ENCODE measurements at regions not wholly inside any gene's neighbourhood (a gene's known extent, or its start where the extent isn't known, plus 50 kb on each side); places are given as distances from the start of the nearest gene placed in this dataset.

DNA sequence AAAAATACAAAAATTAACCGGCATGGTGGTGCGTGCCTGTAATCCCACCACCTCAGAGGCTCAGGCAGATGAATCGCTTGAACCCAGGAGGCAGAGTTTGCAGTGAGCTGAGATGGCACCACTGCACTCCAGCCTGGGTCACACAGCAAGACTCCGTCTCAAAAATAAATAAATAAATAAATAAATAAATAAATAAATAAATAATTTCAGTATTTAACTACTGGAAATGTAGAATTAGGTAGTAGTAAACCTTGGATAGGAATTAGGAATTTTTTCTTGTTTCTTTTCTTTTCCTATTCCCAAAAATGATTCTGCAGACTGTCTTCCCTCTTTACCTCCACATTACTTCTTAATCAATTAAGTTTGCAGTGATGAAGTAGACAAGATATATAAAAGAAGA lies 103.2 kb downstream of the PLK2 start:
- Histone ChIP-seq H3K56ac (replicated peaks; ENCODE audit: insufficient read length, low read depth, low read length) (no peak overlapping the region), H3K79me2 (ENCODE audit: control insufficient read depth in 1 of 2, insufficient read depth in 2 of 2, low read length in 2 of 2) (no peaks in the 10 kb centered on the region), H3K9me3 (ENCODE audit: insufficient read depth in 2 of 2, low read depth in 1 of 2, low read length in 1 of 2) (no peaks in the 10 kb centered on the region), H2BK20ac (ENCODE audit: low read length) (no peak overlapping the region), H3K4me3 (ENCODE audit: extremely low read depth in 1 of 4, insufficient read depth in 2 of 4, low read depth in 3 of 4, low read length in 4 of 4) (no peak overlapping the region), H2AFZ (ENCODE audit: low read length) (no peak overlapping the region), H2BK120ac (replicated peaks; ENCODE audit: low read depth, low read length) (no peak overlapping the region), H3K14ac (ENCODE audit: insufficient read length) (no peak overlapping the region), H2BK5ac (ENCODE audit: low read depth, low read length) (no peak overlapping the region), H3K4me1 (replicated peaks in 1 of 4; ENCODE audit: control insufficient read depth in 3 of 4, insufficient read depth in 4 of 4, low read length in 3 of 4) (peaks cover 0 to 5% (median 2%) of the 10 kb centered on the region in 4 experiments; a peak in 2 of 7 replicates), H4K5ac (ENCODE audit: insufficient read length, low read depth, low read length) (no peak overlapping the region), H3K4ac (replicated peaks; ENCODE audit: insufficient read length, low read depth, low read length) (no peak overlapping the region), H3K36me3 (ENCODE audit: control insufficient read depth in 2 of 4, insufficient read depth in 4 of 4, low read length in 3 of 4) (no peaks in the 10 kb centered on the region), H4K91ac (replicated peaks; ENCODE audit: insufficient read length, low read length) (no peak overlapping the region), H3K27me3 (replicated peaks in 1 of 4; ENCODE audit: control insufficient read depth in 3 of 4, extremely low read depth in 1 of 4, insufficient read depth in 3 of 4, low read length in 3 of 4) (no peaks in the 10 kb centered on the region), H4K8ac (ENCODE audit: extremely low read depth, insufficient read depth, low read length) (no peak overlapping the region), H2BK15ac (ENCODE audit: low read length) (no peak overlapping the region), H3K4me2 (ENCODE audit: insufficient read depth in 1 of 2, low read depth in 2 of 2, low read length in 2 of 2) (no peak overlapping the region), H2AK5ac (ENCODE audit: low read depth, low read length) (no peak overlapping the region), H3K18ac (ENCODE audit: extremely low read depth, low read length) (no peak overlapping the region), H3K9ac (replicated peaks in 1 of 4; ENCODE audit: extremely low read depth in 1 of 4, low read depth in 3 of 4, low read length in 3 of 4) (no peak overlapping the region), H3K27ac (ENCODE audit: low read depth, low read length) (no peak overlapping the region), H2BK12ac (ENCODE audit: low read depth, low read length) (no peak overlapping the region), H3K79me1 (ENCODE audit: low read depth, low read length) (no peaks in the 10 kb centered on the region), H3K23me2 (ENCODE audit: low read depth, low read length) (no peaks in the 10 kb centered on the region), H4K20me1 (replicated peaks in 1 of 2; ENCODE audit: control insufficient read depth in 1 of 2, insufficient read depth in 2 of 2, low read length in 2 of 2) (no peaks in the 10 kb centered on the region), H3K23ac (ENCODE audit: insufficient read length) (no peak overlapping the region)
- no peak for FAIRE-seq
- POLR2A ChIA-PET (ENCODE audit: partially characterized antibody) = no interaction called here
- 96% methylated on average over 4 of the region's 4 CpGs; no CpG with 5 or more reads in 1 of the 2 experiments for WGBS, 2 experiments (ENCODE audit: extremely low coverage in 1 of 2, insufficient coverage in 1 of 2, insufficient read length in 1 of 2, insufficient replicate concordance in 2 of 2, low coverage in 1 of 2, low lambda C conversion rate in 2 of 2, missing lambda C conversion rate in 1 of 2)
- no peak for DNase-seq (ENCODE audit: low read depth in 1 of 2, low spot score in 2 of 2)
- CTCF ChIA-PET (ENCODE audit: partially characterized antibody) = no interaction called here
- TF ChIP-seq TEAD4 (IDR thresholded peaks at IDR 0.05; ENCODE audit: low read depth, low read length) (no peak), TAF1 (IDR thresholded peaks at IDR 0.05; ENCODE audit: low read depth, low read length) (no peak), POU5F1 (IDR thresholded peaks at IDR 0.05; ENCODE audit: low read depth, low read length) (no peak), EP300 (IDR thresholded peaks at IDR 0.05; ENCODE audit: borderline replicate concordance in 1 of 2, low read depth in 2 of 2, low read length in 2 of 2) (no peak), SP4 (IDR thresholded peaks at IDR 0.05; ENCODE audit: low read length) (no peak), RAD21 (IDR thresholded peaks at IDR 0.05 in 1 of 2, conservative IDR thresholded peaks at IDR 0.05 in 1 of 2; ENCODE audit: low read depth in 2 of 2, low read length in 2 of 2) (no peak), RFX5 (IDR thresholded peaks at IDR 0.05; ENCODE audit: borderline replicate concordance, low read depth, low read length) (no peak)
- TF ChIP-seq, protein P1, sequence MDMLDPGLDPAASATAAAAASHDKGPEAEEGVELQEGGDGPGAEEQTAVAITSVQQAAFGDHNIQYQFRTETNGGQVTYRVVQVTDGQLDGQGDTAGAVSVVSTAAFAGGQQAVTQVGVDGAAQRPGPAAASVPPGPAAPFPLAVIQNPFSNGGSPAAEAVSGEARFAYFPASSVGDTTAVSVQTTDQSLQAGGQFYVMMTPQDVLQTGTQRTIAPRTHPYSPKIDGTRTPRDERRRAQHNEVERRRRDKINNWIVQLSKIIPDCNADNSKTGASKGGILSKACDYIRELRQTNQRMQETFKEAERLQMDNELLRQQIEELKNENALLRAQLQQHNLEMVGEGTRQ (IDR thresholded peaks at IDR 0.05; ENCODE audit: low read length) = no peak

Data from H1 (cell line).